ENCODE measurements at regions not wholly inside any gene's neighbourhood (a gene's known extent, or its start where the extent isn't known, plus 50 kb on each side); places are given as distances from the start of the nearest gene placed in this dataset.

GRCh38 chr13:106232681-106233080, 302.8 kb downstream of the EFNB2 start (continued):
- TF ChIP-seq ZNF704 (tag by site-specific recombination; IDR thresholded peaks at IDR 0.05) (no peak), ZNF146 (tag by site-specific recombination; IDR thresholded peaks at IDR 0.05) (no peak), ZNF518A (tag by site-specific recombination; conservative IDR thresholded peaks at IDR 0.05; ENCODE audit: low read depth) (no peak)

- no peaks in the 10 kb centered on the region for H3K9me3 ChIP-seq (ENCODE audit: control insufficient read depth, insufficient read depth, low read depth, low read length)
- TF ChIP-seq ZNF692 (tag by site-specific recombination; IDR thresholded peaks at IDR 0.05) (no peak), SCRT2 (tag by site-specific recombination; IDR thresholded peaks at IDR 0.05) (peak; percentile 53), ZBTB48 (tag by site-specific recombination; IDR thresholded peaks at IDR 0.05) (no peak), ZNF785 (tag by site-specific recombination; IDR thresholded peaks at IDR 0.05) (no peak), ZNF544 (tag by site-specific recombination; IDR thresholded peaks at IDR 0.05) (no peak), BCL11B (tag by site-specific recombination; IDR thresholded peaks at IDR 0.05; ENCODE audit: low read depth) (no peak), TCF7L2 (IDR thresholded peaks at IDR 0.05; ENCODE audit: borderline replicate concordance, low read depth, low read length) (no peak), ZNF146 (tag by site-specific recombination; IDR thresholded peaks at IDR 0.05) (no peak), YY2 (tag by site-specific recombination; IDR thresholded peaks at IDR 0.05) (no peak)
- no peak overlapping the region for H3K4me3 ChIP-seq (ENCODE audit: low read depth, low read length)
- H3K27ac ChIP-seq (ENCODE audit: extremely low read depth, low read depth, low read length), result no peak overlapping the region
- H3K4me1 ChIP-seq (ENCODE audit: control insufficient read depth, insufficient read depth, low read length), result no peaks in the 10 kb centered on the region
- ChIA-PET CTCF (interaction anchor here (0.6 kb wide), 1 partner anchor 9 kb away, joined by 3 read pairs; no protein-coding TSS in a partner anchor), POLR2A (no interaction called here)
- no peaks in the 10 kb centered on the region for H3K36me3 ChIP-seq (ENCODE audit: control insufficient read depth in 2 of 2, insufficient read depth in 1 of 2, low read length in 2 of 2)
Measured at GRCh38 chr13:106230450-106230849, 305.0 kb downstream of the EFNB2 start.

- H3K4me3 ChIP-seq (ENCODE audit: low read depth, low read length), result no peak overlapping the region
- ChIA-PET CTCF (interaction anchor here (0.6 kb wide), 1 partner anchor 130 kb away, joined by 3 read pairs; no protein-coding TSS in a partner anchor), POLR2A (no interaction called here)
- no peaks in the 10 kb centered on the region for H3K4me1 ChIP-seq (ENCODE audit: control insufficient read depth, insufficient read depth, low read length)
- no peaks in the 10 kb centered on the region for H3K9me3 ChIP-seq (ENCODE audit: control insufficient read depth, insufficient read depth, low read depth, low read length)
- H3K36me3 ChIP-seq (ENCODE audit: control insufficient read depth in 2 of 2, insufficient read depth in 1 of 2, low read length in 2 of 2), result no peaks in the 10 kb centered on the region
- H3K27ac ChIP-seq (ENCODE audit: extremely low read depth, low read depth, low read length), result no peak overlapping the region
- TF ChIP-seq OSR2 (tag by site-specific recombination; IDR thresholded peaks at IDR 0.05), result no peak
- TF ChIP-seq ZNF10 (tag by site-specific recombination; IDR thresholded peaks at IDR 0.05), result no peak
- TF ChIP-seq ZNF274 (IDR thresholded peaks at IDR 0.05; ENCODE audit: low read length), result no peak
- no peak for TF ChIP-seq ZNF274 (tag by site-specific recombination; IDR thresholded peaks at IDR 0.05; ENCODE audit: borderline replicate concordance)
- TF ChIP-seq ZBTB49 (tag by site-specific recombination; IDR thresholded peaks at IDR 0.05; ENCODE audit: low read depth), result no peak
- no peak for TF ChIP-seq KLF16 (tag by site-specific recombination; IDR thresholded peaks at IDR 0.05)
- TF ChIP-seq ZNF37A (tag by site-specific recombination; IDR thresholded peaks at IDR 0.05), result no peak
- TF ChIP-seq ZNF621 (tag by site-specific recombination; IDR thresholded peaks at IDR 0.05), result no peak
- no peak for TF ChIP-seq ZBTB26 (tag by site-specific recombination; optimal IDR thresholded peaks at IDR 0.05)
- TF ChIP-seq BCL11B (tag by site-specific recombination; IDR thresholded peaks at IDR 0.05; ENCODE audit: low read depth), result no peak
- no peak for TF ChIP-seq ZNF521 (tag by site-specific recombination; IDR thresholded peaks at IDR 0.05)
- TF ChIP-seq ZNF639 (tag by site-specific recombination; IDR thresholded peaks at IDR 0.05), result no peak
Measured at GRCh38 chr13:106225126-106225525, 310.3 kb downstream of the EFNB2 start.
